GM18867 (cell line): ENCODE measurements at regions not wholly inside any gene's neighbourhood (a gene's known extent, or its start where the extent isn't known, plus 50 kb on each side); places are given as distances from the start of the nearest gene placed in this dataset.

Experiments
- ATAC-seq: cut with Tn5 transposase; IDR thresholded peaks from one replicate; pipeline ENCODE4 v1.9.1; 2021; ENCODE audit warnings: mild to moderate bottlenecking, moderate library complexity; ENCODE audit not compliant: unreplicated experiment

- ATAC-seq, result no peak
These were observed 50.4 kb upstream of the KDR start for GRCh38 chr4:55175779-55176231.

- no peak for ATAC-seq
These were observed 51.1 kb upstream of the KDR start for GRCh38 chr4:55176497-55176896.

GRCh38 chr4:55177461-55177860, 52.1 kb upstream of the KDR start:
- no peak for ATAC-seq

- no peak for ATAC-seq
These were observed 53.0 kb upstream of the KDR start for GRCh38 chr4:55178226-55179005.

DNA sequence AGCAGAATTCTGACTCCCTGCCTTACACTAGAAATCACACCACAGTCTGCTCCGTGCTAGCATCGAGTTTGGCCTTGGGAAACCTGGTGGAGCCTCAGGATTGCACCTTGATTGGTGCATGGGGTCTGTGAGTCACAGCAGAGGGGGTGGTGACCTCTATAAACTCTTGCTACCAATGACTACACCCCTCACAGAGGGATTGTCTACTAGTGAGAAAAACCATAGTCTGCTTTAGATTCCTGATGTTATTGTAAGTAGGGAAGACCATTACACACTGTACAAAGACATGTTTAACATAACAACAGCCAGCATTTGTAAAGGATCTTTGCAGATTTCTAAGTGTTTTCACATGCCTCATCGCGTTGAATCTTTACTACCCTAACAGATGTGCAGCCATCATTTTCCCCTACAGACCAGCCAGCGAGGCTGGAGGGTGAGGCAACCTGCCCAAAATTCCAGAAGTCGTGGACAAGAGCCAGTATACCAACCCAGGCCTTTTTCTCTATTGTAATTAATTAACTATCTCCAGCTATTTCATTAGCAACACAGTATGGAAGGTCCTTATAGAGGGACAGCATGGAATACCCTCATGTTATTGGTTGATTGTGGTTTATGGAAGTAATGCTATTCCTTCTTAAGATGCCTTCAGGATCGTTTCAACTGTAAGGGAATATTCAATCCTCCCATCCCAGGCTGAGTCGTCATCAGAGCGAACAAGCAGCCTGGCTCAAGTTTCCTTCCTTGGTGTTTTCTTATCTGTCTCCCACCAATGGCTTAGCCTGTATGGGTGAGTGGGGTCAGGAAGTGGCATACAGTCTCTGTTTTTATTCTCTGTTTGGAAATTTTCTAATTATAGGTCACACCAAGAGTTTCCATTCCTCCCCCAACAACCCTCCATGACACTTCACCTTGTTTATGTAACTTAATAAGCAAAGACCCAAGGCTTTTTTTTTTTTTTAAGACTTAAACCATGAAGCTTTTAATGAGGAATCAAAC, 55.9 kb upstream of the KDR start:
- ATAC-seq, result no peak

- ATAC-seq, result no peak
These were observed 58.7 kb upstream of the KDR start for GRCh38 chr4:55183926-55184599.

DNA sequence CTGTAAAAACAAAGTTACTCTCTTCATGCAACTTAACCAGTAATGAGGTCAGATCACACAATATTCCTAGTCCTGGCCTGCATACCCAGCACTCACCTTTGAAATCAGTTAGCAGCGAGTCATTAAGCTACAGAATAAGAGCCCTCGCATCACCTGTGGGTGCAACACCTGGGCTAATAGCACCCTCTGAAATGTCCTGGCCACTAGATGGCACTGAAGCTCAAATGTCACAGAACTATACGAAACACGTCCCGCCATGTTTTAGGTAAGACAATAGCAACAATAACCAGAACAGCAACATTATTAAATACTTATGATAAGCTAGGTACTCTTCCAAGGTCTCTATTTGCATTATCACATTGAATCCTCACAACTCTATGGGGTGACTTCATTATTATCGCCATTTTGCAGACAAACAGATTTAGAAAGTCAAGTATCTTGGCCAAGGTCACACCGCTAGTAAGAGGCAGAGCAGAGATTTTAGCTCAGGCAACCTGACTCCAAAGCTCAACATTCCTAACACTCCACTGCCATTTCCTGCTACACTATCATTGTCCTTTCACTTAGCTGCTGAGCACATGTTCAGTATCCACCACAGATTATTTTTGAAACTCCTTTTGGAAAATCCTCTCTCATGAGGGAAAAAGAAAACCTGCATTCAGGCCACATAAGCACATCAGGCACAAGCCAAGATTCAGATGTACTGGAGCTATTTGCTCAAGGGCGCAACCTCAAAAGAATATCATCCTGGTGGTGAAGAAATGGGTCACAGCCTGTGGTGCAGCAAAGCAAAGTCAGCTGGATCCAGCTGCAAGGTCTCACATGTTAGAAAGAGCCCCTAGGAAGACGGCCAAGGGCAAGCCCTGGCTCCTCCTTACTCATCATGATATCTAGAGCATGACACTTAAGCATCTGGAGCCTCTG, 59.5 kb upstream of the KDR start:
- peak; percentile 84 for ATAC-seq

- no peak for ATAC-seq
These were observed 60.7 kb upstream of the KDR start for GRCh38 chr4:55186123-55186522.

DNA sequence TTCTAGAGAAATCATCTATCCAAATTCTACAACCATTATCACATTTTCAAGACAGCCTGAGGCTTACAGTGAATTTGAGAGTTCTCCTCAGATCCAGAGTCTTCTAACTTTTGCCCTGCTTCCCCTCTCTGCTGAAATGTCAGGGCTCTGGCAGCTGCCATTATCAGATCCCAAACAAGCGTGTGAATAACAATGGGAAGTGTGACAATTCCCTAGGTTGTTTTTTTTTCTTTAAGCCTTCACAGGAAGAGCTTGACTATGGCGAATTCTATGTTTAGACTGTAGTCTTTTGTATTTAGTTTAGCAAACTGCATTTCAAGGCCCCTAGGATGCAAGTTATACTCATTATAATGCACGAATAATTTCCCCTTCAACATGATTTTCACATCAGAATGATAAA, 61.3 kb upstream of the KDR start:
- ATAC-seq, result no peak

GRCh38 chr4:55214172-55214571, 88.8 kb upstream of the KDR start:
- ATAC-seq, result no peak

DNA sequence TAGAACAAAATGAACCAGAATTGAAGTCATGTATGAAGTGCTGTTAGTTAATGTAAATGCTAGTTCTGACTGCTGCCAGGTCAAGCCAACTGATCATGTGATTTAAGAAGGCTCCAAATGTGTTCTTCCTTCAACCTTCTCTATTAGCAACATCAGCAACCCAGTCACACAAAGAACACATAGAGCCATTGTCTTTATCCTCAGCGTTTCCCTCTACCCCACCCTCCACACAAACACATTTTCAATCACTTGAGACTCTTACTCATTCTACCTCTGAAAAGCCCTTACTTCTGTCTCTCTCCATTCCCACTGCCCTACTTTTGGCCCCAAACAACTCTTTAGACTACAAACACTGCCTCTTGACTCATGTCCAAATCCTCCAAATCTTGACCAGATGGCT, 89.7 kb upstream of the KDR start:
- ATAC-seq, result no peak

GRCh38 chr4:55216863-55217635, 91.7 kb upstream of the KDR start:
- no peak for ATAC-seq

DNA sequence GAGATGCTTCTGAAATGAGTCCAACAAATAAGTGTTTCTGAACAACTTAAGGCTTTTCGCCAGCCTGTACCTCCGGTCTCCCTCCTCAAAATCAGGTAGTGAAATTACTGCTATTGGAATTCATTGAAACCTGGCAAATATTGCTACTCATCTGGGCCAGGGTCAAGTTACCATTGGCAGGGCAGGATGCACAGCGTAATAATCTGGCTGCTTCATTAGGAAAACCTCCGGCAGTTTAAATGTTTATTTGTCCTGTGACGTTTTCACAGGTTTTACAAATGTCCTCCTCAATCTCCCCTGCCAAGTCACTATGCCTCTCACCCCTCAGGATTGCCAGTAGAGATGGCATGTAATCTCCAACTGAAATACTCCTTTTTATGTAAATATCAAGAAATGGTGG, 92.6 kb upstream of the KDR start:
- ATAC-seq, result no peak

DNA sequence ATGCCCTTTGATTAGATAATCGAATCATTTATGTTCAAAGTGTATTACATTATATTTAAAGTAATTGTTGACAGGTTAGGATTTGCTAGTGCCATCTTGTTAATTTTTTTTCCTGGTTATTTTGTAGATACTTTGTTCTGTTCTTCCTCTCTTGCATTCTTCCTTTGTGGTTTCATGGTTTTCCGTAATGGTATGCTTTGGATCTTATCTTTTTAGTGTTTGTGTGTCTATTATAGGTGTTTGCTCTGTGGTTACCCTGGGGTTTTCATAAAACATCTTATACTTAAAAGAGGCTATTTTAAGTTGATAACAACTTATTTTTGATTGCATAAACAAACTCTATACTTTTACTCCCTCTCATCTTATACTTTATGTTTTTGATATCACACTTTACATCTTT, 108.2 kb upstream of the SRD5A3 start:
- ATAC-seq, result no peak

DNA sequence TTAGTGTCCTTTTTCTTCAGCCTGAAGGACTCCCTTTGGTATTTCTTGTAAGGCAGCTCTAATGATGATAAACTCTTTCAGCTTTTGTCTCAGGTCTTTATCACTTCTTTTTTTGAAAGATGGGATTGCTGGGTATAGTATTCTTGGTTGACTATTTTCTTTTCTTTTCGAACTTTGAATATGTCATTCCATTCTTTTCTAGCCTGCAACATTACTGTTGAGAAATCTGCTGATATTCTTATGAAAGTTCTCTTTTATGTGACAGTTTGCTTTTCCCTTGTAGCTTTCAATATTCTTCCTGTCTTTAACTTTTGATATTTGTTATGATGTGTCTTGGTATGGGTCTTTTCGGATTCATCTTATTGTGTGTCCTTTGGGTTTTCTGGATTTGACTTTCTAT, 107.6 kb upstream of the SRD5A3 start:
- no peak for ATAC-seq

DNA sequence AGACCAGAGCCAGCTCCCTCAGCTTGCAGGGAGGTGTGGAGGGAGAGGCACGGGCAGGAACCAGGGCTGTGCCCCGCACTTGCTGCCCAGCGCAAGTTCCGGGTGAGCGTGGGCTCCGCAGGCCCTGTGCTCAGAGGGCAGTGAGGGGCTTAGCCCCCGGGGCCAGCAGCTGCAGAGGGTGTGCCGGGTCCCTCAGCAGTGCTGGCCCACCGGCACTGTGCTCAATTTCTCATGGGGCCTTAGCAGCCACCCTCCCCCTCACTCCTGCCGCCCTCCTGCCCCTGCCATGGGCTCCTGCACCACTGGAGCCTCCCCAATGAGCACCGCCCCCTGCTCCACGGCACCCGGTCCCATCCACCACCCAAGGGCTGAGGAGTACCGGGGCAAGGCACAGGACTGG, 104.6 kb upstream of the SRD5A3 start:
- no peak for ATAC-seq

GRCh38 chr4:55242506-55242905, 103.5 kb upstream of the SRD5A3 start:
- no peak for ATAC-seq

- no peak for ATAC-seq
These were observed 98.5 kb upstream of the SRD5A3 start for GRCh38 chr4:55247521-55247920.

GRCh38 chr4:55248756-55249155, 97.3 kb upstream of the SRD5A3 start:
- no peak for ATAC-seq

GRCh38 chr4:55249476-55249875, 96.6 kb upstream of the SRD5A3 start:
- ATAC-seq, result no peak
